ENCODE measurements at regions not wholly inside any gene's neighbourhood (a gene's known extent, or its start where the extent isn't known, plus 50 kb on each side); places are given as distances from the start of the nearest gene placed in this dataset.

GRCh38 chr20:4322499-4322898 is 73.4 kb upstream of the ADRA1D start:
- H3K27ac ChIP-seq (ENCODE audit: low read length in 2 of 2): no peak overlapping the region
- Mint-ChIP-seq H3K4me3 (no peak overlapping the region), H3K27ac (no peak overlapping the region), H3K4me1 (peaks cover 20% of the 10 kb centered on the region), H3K9me3 (ENCODE audit: insufficient read depth) (peaks cover 3% of the 10 kb centered on the region), H3K27me3 (no peaks in the 10 kb centered on the region)
- no peak for DNase-seq
- no peaks in the 10 kb centered on the region for H4K20me1 ChIP-seq (ENCODE audit: control insufficient read depth, insufficient read depth, low read length, poor library complexity, severe bottlenecking)
- intact Hi-C loops (cut with micrococcal nuclease): no loop called here
- no peak overlapping the region for H3K9ac ChIP-seq (ENCODE audit: low read length)
- no peaks in the 10 kb centered on the region for H3K36me3 ChIP-seq (replicated peaks in 1 of 2; ENCODE audit: control extremely low read depth in 1 of 2, control insufficient read depth in 1 of 2, extremely low read depth in 1 of 2, insufficient read depth in 2 of 2, low read length in 1 of 2)
- peaks cover 4 to 7% of the 10 kb centered on the region in 2 donors for H3K4me1 ChIP-seq (ENCODE audit: control insufficient read depth in 2 of 2, insufficient read depth in 2 of 2, low read length in 2 of 2)
- H3K4me2 ChIP-seq (replicated peaks; ENCODE audit: low read depth, low read length, poor library complexity, severe bottlenecking): no peak overlapping the region
- no peaks in the 10 kb centered on the region for H3K27me3 ChIP-seq (replicated peaks in 1 of 4; ENCODE audit: control extremely low read depth in 1 of 4, control insufficient read depth in 3 of 4, insufficient read depth in 4 of 4, low read length in 3 of 4)
- no peak for ATAC-seq (ENCODE audit: low read depth)
- H2AFZ ChIP-seq (ENCODE audit: insufficient read depth, low read depth, low read length, poor library complexity, severe bottlenecking): no peak overlapping the region
- POLR2A ChIA-PET: no interaction called here
- CTCF ChIA-PET: no interaction called here
- no peaks in the 10 kb centered on the region for H3K9me3 ChIP-seq (ENCODE audit: control extremely low read depth in 1 of 3, control insufficient read depth in 2 of 3, insufficient read depth in 1 of 3, low read length in 2 of 3)
- 64% methylated on average over 1 of the region's 1 CpG for WGBS (ENCODE audit: insufficient coverage)
- TF ChIP-seq CTCF (IDR thresholded peaks at IDR 0.05): no peak
- no peaks in the 10 kb centered on the region for H3K79me2 ChIP-seq (ENCODE audit: control insufficient read depth, insufficient read depth, low read length)
- no peak overlapping the region for H3K4me3 ChIP-seq (ENCODE audit: control extremely low read depth in 1 of 5, extremely low read depth in 1 of 5, insufficient read depth in 1 of 5, low read depth in 2 of 5, low read length in 4 of 5)

- CTCF ChIA-PET: no interaction called here
These were observed 71.2 kb upstream of the ADRA1D start for GRCh38 chr20:4320291-4320690.

More at GRCh38 chr20:4320291-4320690, 71.2 kb upstream of the ADRA1D start:
- H3K4me1 ChIP-seq (ENCODE audit: control insufficient read depth in 2 of 2, insufficient read depth in 2 of 2, low read length in 2 of 2): no peaks in the 10 kb centered on the region
- POLR2A ChIA-PET: no interaction called here
- Mint-ChIP-seq H3K27ac (no peak overlapping the region), H3K9me3 (ENCODE audit: insufficient read depth) (no peaks in the 10 kb centered on the region), H3K4me3 (no peak overlapping the region), H3K27me3 (no peaks in the 10 kb centered on the region), H3K4me1 (peaks cover 5% of the 10 kb centered on the region)
- TF ChIP-seq CTCF (IDR thresholded peaks at IDR 0.05) (no peak), EZH2 (IDR thresholded peaks at IDR 0.05; ENCODE audit: borderline replicate concordance, insufficient read depth, low read depth, low read length, poor library complexity, severe bottlenecking) (no peak)
- H3K79me2 ChIP-seq (ENCODE audit: control insufficient read depth, insufficient read depth, low read length): no peaks in the 10 kb centered on the region
- no peak overlapping the region for H3K27ac ChIP-seq (ENCODE audit: low read length in 2 of 2)
- H2AFZ ChIP-seq (ENCODE audit: insufficient read depth, low read depth, low read length, poor library complexity, severe bottlenecking): no peak overlapping the region
- no peaks in the 10 kb centered on the region for H3K36me3 ChIP-seq (replicated peaks in 1 of 2; ENCODE audit: control extremely low read depth in 1 of 2, control insufficient read depth in 1 of 2, extremely low read depth in 1 of 2, insufficient read depth in 2 of 2, low read length in 1 of 2)
- H3K4me2 ChIP-seq (replicated peaks; ENCODE audit: low read depth, low read length, poor library complexity, severe bottlenecking): no peak overlapping the region
- no peak overlapping the region for H3K9ac ChIP-seq (ENCODE audit: low read length)
- H3K4me3 ChIP-seq (ENCODE audit: control extremely low read depth in 1 of 5, extremely low read depth in 1 of 5, insufficient read depth in 1 of 5, low read depth in 2 of 5, low read length in 4 of 5): no peak overlapping the region
- no peaks in the 10 kb centered on the region for H3K27me3 ChIP-seq (replicated peaks in 1 of 4; ENCODE audit: control extremely low read depth in 1 of 4, control insufficient read depth in 3 of 4, insufficient read depth in 4 of 4, low read length in 3 of 4)
- intact Hi-C loops (cut with micrococcal nuclease): no loop called here
- 20% methylated on average over 2 of the region's 5 CpGs for WGBS (ENCODE audit: insufficient coverage)
- no peak for ATAC-seq (ENCODE audit: low read depth)
- no peaks in the 10 kb centered on the region for H4K20me1 ChIP-seq (ENCODE audit: control insufficient read depth, insufficient read depth, low read length, poor library complexity, severe bottlenecking)
- no peak for DNase-seq
- no peaks in the 10 kb centered on the region for H3K9me3 ChIP-seq (ENCODE audit: control extremely low read depth in 1 of 3, control insufficient read depth in 2 of 3, insufficient read depth in 1 of 3, low read length in 2 of 3)

Measured in B cell (primary cell).